WERI-Rb-1 (cell line): ENCODE measurements at regions not wholly inside any gene's neighbourhood (a gene's known extent, or its start where the extent isn't known, plus 50 kb on each side); places are given as distances from the start of the nearest gene placed in this dataset.

ENCODE experiments used
- DNase-seq: peaks from one replicate; pipeline ENCODE4 v3.0.0-alpha.2; 2020
- H3K27ac ChIP-seq: fragments of 250-450 bp; sonication (Bioruptor Pico); 2 replicates; pipeline ENCODE4 v1.5.1; 2020; ENCODE audit warnings: mild to moderate bottlenecking, moderate library complexity
- H3K27me3 ChIP-seq: fragments of 250-450 bp; sonication (Bioruptor Pico); 2 replicates; pipeline ENCODE4 v1.5.1; 2021; ENCODE audit warnings: mild to moderate bottlenecking, low read depth, moderate library complexity; ENCODE audit not compliant: insufficient read depth, severe bottlenecking
- H3K36me3 ChIP-seq: fragments of 250-450 bp; sonication (Bioruptor Pico); 2 replicates; pipeline ENCODE4 v1.5.1; 2020; ENCODE audit warnings: mild to moderate bottlenecking, moderate library complexity
- H3K4me3 ChIP-seq: 2 replicates; pipeline ENCODE4 v1.5.1; 2011; ENCODE audit warnings: low read depth, mild to moderate bottlenecking, control low read depth, low read length
- H3K9me3 ChIP-seq: fragments of 250-450 bp; sonication (Bioruptor Pico); 2 replicates; pipeline ENCODE4 v1.5.1; 2021; ENCODE audit warnings: mild to moderate bottlenecking, moderate library complexity; ENCODE audit not compliant: severe bottlenecking
- CTCF ChIP-seq: IDR thresholded peaks from 2 replicates; pipeline ENCODE4 v1.5.1; 2011; ENCODE audit warnings: low read depth, mild to moderate bottlenecking, control low read depth, inconsistent platforms, low read length

- Histone ChIP-seq H3K9me3 (no peaks in the 10 kb centered on the region), H3K4me3 (no peak overlapping the region), H3K27ac (no peak overlapping the region), H3K27me3 (no peaks in the 10 kb centered on the region), H3K36me3 (no peaks in the 10 kb centered on the region)
- DNase-seq = no peak
- no peak for TF ChIP-seq CTCF
Measured at GRCh38 chr2:12381543-12382325, 335.0 kb upstream of the TRIB2 start.

GRCh38 chr2:12382366-12382765 lies 334.4 kb upstream of the TRIB2 start:
- no peak for TF ChIP-seq CTCF
- Histone ChIP-seq H3K4me3 (no peak overlapping the region), H3K27me3 (no peaks in the 10 kb centered on the region), H3K36me3 (no peaks in the 10 kb centered on the region), H3K9me3 (no peaks in the 10 kb centered on the region), H3K27ac (no peak overlapping the region)
- DNase-seq = no peak

- no peaks in the 10 kb centered on the region for H3K27me3 ChIP-seq
- no peak for DNase-seq
- no peak for TF ChIP-seq CTCF
- H3K4me3 ChIP-seq = no peak overlapping the region
- H3K9me3 ChIP-seq = no peaks in the 10 kb centered on the region
- H3K27ac ChIP-seq = no peak overlapping the region
- H3K36me3 ChIP-seq = no peaks in the 10 kb centered on the region
Measured at GRCh38 chr2:12389344-12390045, 327.2 kb upstream of the TRIB2 start.

- no peak for DNase-seq
- no peaks in the 10 kb centered on the region for H3K36me3 ChIP-seq
- H3K27me3 ChIP-seq = no peaks in the 10 kb centered on the region
- H3K4me3 ChIP-seq = no peak overlapping the region
- no peak overlapping the region for H3K27ac ChIP-seq
- H3K9me3 ChIP-seq = no peaks in the 10 kb centered on the region
- TF ChIP-seq CTCF = no peak
Measured at GRCh38 chr2:12391116-12391515, 325.6 kb upstream of the TRIB2 start.

GRCh38 chr2:12396699-12397098 lies 320.0 kb upstream of the TRIB2 start:
- Histone ChIP-seq H3K27ac (no peak overlapping the region), H3K27me3 (no peaks in the 10 kb centered on the region), H3K9me3 (no peaks in the 10 kb centered on the region), H3K36me3 (no peaks in the 10 kb centered on the region), H3K4me3 (no peak overlapping the region)
- no peak for TF ChIP-seq CTCF
- no peak for DNase-seq
